WTC11 (cell line): ENCODE measurements at regions not wholly inside any gene's neighbourhood (a gene's known extent, or its start where the extent isn't known, plus 50 kb on each side); places are given as distances from the start of the nearest gene placed in this dataset.

ENCODE experiments used
- TF ChIP-seq, protein P1 (sequence below): fragments of 200-600 bp; IDR thresholded peaks from 2 replicates; pipeline ENCODE4 v1.8.0; 2022; ENCODE audit warnings: antibody characterized with exemption
- TF ChIP-seq, protein P2 (sequence below): sonication (generic); formaldehyde crosslinking; IDR thresholded peaks from 2 replicates; pipeline ENCODE4 v1.8.0; 2022; ENCODE audit warnings: mild to moderate bottlenecking, missing genetic modification reagents

DNA sequence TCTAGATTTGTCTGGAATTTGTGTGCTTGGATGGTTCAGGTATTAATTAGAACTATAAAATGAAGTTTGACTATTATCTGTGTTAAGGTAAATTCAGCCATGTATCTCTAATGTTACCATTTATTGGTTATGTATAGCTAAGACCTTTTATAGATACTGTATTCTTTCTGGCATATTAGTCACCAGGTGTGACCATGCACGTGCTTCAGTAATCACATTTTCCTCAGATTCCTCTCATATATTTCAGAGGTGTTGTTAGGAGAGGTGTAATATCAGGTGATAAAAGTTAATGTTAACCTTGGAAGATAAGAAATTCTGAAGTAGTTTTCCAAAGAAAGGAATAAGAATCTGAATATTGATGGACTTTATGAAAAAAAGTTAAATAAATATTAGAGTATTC is 194.5 kb upstream of the KHDRBS2 start:
- TF ChIP-seq, protein P1, sequence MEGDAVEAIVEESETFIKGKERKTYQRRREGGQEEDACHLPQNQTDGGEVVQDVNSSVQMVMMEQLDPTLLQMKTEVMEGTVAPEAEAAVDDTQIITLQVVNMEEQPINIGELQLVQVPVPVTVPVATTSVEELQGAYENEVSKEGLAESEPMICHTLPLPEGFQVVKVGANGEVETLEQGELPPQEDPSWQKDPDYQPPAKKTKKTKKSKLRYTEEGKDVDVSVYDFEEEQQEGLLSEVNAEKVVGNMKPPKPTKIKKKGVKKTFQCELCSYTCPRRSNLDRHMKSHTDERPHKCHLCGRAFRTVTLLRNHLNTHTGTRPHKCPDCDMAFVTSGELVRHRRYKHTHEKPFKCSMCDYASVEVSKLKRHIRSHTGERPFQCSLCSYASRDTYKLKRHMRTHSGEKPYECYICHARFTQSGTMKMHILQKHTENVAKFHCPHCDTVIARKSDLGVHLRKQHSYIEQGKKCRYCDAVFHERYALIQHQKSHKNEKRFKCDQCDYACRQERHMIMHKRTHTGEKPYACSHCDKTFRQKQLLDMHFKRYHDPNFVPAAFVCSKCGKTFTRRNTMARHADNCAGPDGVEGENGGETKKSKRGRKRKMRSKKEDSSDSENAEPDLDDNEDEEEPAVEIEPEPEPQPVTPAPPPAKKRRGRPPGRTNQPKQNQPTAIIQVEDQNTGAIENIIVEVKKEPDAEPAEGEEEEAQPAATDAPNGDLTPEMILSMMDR = no peak
- TF ChIP-seq, protein P2, sequence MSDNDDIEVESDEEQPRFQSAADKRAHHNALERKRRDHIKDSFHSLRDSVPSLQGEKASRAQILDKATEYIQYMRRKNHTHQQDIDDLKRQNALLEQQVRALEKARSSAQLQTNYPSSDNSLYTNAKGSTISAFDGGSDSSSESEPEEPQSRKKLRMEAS (CRISPR knock-in tag) = no peak
